ENCODE measurements at regions not wholly inside any gene's neighbourhood (a gene's known extent, or its start where the extent isn't known, plus 50 kb on each side); places are given as distances from the start of the nearest gene placed in this dataset.
"Not testable (repeated sequence)": the region's sequence is repeated elsewhere in the genome, so short reads cannot be mapped to it uniquely, and the experiment has no call there.

GRCh38 chr6:146944077-146944476, 260.1 kb upstream of the STXBP5 start:
- DNase-seq: no peak

- no peak for DNase-seq
Observed at GRCh38 chr6:146944809-146945208, 259.4 kb upstream of the STXBP5 start.

DNA sequence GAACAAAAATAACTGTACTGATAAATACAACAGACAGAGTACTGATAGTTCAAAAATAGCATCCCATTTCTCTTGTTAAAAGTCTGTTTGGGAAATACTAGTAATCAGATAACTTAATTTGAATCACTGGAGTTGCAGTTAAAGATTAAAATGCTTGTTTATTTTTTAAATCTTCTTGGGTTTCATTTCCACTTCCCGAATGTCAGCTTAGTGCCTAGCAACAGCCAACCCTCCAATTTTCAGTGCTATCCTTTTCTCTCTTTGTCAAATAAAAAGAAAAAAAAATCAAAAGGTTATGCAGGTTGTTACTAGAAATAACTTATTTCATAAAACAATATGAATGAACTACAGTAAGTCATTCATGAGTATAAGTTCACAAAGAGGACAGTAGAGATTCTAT, 257.7 kb upstream of the STXBP5 start:
- no peak for DNase-seq

DNA sequence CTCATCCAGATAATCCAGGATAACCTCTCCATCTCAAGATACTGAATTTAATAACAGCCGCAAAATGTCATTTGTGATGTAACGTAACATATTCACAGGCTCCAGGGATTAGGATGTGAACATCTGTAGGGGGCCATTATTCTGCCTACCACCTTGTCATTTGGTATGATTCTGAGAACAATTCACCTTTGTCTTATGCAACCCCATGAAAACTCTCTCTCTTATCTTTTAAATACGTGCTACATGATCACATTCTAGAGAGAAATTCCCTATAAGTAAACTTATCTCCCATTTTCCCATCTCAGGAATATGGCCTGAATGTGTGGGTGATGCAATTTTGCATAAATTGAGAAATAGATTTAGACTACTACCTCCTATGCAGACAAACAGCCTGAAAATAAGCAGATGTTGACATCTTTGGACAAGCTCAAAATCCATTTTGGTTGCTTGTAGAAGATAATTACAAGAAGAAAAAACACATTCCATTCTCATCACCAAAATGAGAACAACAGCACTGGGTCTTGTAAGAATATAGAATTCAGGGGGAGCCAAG, 255.4 kb upstream of the STXBP5 start:
- no peak for DNase-seq

DNA sequence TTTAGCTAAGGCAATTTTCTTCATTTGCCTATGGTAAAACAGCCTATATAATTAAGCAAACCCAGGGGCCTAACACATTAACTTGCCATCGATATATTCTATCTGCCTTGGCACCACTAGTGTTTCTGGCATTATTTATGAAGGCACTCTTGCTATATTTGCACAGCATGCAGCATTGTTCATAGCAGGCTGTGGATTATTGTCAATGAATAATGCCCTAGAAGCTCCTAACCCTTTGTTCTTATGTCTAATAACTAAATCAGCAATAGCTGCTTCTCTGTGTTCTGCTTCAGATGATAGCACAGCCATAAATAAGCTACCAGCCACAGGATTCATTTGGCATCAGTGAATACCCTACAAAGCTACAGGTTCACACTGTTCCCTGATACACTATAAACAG, 254.8 kb upstream of the STXBP5 start:
- no peak for DNase-seq

DNA sequence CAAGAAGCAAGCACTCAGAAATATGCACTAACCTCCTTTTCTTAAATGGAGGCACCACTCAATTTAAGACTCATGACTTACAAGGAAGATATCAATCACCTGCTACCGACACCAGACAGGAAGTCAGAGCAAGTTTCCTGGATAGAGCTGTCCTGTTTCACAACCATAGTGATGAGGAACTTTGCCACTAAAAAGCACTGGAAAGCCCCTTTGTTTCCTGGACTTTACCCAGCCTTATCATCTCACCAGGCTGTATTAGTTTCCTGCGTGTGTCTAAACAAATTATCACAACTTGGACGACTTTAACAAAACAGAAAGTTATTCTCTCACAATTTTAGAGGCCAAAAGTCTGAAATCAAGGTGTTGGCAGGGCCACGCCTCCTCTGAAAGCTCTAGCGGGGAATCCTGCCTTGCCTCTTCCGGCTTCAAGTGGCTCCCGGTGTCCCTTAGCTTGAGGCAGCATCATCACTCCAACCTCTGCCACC, 253.8 kb upstream of the STXBP5 start:
- DNase-seq: no peak

DNA sequence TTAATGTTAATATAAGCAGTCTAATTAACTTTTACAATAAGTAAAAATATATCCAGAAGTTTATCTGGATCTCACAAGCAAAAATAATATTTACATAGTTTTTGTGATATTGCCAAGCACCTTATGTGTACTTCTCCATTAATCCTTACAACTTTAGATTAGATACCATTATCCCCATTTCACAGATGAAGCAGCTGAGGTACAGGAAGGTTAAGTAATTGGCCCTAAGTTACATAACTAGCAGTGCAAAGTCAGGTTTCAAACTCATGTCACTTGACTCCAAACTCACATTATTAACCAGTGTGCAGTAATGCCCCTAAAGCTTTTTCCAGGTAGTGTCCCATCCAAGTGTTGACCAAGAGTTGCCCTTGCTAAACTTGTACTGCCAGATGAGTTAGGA, 248.6 kb upstream of the STXBP5 start:
- no peak for DNase-seq

- no peak for DNase-seq
Observed at GRCh38 chr6:146957181-146958093, 246.8 kb upstream of the STXBP5 start.

GRCh38 chr6:146961831-146962230, 242.4 kb upstream of the STXBP5 start:
- no peak for DNase-seq

DNA sequence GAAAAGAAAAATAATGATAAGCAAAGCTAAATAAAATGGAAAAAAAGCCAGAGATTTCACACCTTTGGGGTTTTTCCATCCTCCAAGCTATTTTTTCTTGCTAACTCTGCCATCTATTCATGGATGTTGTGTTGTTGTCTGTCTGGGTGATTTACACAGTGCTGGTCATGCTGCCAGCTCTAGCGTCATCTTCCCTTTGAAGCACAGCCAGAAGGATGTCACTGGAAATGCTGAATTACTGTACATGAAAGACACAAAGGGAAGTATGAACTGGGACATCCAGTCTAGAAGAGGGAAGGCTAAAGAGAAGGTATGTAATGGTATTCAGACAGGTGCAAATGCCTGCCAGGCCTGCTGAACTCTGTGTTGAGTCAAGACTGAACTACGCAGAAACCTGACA, 241.9 kb upstream of the STXBP5 start:
- no peak for DNase-seq

GRCh38 chr6:146965110-146965689, 239.0 kb upstream of the STXBP5 start:
- no peak for DNase-seq

DNA sequence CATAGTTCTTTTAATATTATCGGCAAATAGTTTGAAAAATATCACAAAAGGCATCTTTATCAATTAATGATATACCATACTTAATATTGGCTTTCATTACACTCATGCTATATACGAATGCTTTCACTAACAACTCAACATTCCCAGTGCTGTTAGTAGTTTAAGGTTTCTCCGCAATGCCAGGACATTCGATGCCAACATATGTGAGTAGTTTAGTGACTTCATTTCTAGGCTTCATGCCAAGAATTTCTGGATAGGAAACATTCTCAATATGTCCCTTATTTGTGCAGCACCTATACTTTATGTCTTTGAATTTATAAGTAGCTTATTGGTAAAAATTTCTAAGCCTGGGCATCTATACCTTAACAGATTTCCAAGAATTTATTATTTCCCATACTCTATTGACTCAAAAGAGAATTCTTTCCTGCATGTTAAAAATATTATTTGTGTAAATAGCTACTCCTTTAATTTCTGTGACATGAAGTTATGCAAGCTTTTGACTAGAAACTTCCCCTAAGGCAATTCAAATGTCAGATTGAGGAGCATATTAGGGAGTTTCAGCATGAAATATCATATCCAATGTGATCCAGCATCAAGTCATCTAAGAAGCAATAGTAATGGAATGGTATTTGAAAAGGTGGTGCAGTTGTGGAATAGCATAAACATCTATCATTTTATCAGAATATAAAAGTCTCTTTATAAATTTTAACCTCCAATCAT, 236.0 kb upstream of the STXBP5 start:
- DNase-seq: no peak

- DNase-seq: no peak
Observed at GRCh38 chr6:146972546-146972945, 231.7 kb upstream of the STXBP5 start.

DNA sequence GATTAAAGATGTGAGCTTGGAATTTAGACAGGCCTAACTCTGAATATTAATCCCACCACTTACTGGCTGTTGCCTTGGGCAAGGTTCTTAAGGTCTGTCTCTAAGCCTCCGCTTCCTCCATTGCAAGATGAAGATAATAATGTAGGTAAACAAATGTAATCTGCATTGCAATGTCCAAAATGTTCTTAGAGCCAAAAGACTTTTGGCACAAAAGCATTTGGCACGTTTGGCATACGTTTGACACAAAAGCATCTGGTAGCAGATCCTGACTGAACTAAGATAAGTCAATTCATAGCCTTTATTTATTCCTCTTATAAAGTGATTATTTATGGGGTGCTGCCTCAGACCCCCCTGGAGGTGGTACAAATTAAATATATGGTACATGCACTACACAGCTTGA, 229.9 kb upstream of the STXBP5 start:
- no peak for DNase-seq

DNA sequence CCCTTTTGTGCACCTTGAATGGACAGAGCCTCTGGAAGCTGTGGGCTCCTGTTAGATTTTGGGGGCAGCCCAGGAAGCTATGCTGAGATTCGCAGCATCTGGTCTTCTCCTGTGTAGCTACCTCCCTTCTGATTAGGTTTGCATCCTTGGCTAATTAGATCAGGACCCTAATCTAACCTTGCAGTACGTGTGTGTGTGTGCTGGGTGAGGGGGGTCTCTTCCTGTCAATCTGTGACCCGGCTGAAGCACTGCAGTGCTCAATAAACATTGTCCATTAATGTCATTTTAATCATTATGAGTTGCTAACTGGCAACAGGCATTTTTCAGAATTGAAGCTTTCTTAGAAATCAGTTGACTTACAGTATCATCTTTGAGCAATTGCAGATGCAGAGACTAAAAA, 229.1 kb upstream of the STXBP5 start:
- no peak for DNase-seq

GRCh38 chr6:146980900-146981329, 223.3 kb upstream of the STXBP5 start:
- DNase-seq: no peak

DNA sequence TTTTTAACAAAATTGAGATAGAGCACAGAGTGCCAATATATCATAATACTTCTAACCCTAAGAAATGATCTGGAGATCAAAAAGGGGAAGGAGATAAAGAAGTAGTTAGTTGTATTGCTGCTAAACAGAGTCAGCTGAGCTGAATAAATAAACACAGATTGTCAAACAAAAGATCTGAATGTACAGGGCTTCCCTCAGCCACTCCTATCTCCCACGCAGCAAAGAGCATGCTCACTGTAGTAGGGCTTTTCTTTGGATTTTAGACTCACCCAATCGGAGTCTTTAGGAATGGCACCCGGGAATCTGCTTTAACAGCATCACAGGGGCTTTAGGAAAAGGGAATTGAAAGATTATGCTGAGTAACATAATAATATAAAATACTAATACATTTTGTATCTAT, 222.2 kb upstream of the STXBP5 start:
- no peak for DNase-seq

- DNase-seq: no peak
Observed at GRCh38 chr6:146984251-146984924, 219.8 kb upstream of the STXBP5 start.

DNA sequence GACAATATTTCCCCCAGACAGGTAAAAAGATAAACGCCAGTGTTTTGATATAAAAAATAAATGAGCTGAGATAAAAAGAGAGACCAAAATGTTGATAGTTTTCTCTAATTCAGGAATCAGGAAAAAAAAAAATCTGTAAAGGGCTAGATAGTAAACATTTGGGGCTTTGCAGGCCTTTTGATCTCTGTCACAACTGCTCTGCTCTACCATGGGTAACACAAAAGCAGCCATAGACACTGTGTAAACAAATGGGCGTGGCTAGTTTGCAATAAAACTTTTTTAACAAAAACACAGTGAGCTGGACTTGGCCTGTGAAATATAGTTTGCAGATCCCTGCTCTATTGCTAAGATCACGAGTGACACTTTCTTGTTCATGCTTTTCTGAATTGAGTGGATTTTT, 219.1 kb upstream of the STXBP5 start:
- DNase-seq: no peak

DNA sequence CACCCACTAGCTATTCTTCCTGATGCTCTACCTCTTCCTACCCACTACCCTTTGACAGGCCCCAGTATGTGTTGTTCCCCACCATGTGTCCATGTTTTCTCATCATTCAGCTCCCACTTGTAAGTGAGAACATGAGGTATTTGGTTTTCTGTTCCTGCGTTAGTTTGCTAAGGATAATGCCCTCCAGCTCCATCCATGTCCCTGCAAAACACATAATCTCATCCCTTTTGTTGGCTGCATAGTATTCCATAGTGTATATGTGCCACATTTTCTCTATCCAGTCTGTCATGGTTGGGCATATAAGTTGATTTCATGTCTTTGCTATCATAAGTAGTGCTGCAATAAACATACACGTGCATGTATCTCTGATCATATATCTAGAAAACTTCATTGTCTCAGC, 218.3 kb upstream of the STXBP5 start:
- no peak for DNase-seq

- not testable (repeated sequence) for DNase-seq
Observed at GRCh38 chr6:146987938-146988337, 216.3 kb upstream of the STXBP5 start.

- DNase-seq: no peak
Observed at GRCh38 chr6:146989860-146990259, 214.4 kb upstream of the STXBP5 start.

DNA sequence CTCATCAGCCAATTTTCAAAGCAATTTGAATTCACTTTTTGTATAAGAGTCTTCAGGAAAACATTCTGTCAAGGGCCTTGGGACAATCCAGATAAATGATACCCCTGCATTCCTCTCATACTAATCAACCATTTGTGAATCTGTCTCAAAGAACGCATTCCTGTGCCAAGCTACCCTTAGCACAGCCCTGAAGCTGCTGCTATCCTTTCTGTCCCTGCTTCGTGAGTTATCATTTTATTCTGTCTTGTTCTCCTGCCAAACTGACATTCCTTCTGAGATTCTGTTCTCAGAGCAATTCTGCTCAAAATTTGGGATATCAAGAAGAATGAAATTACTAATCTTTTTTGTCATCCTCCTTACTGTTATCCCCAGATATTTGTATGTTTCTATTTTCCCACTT, 213.9 kb upstream of the STXBP5 start:
- DNase-seq: no peak
